GM12864 (cell line): ENCODE measurements at regions not wholly inside any gene's neighbourhood (a gene's known extent, or its start where the extent isn't known, plus 50 kb on each side); places are given as distances from the start of the nearest gene placed in this dataset.

ENCODE experiments used
- DNase-seq: peaks from one replicate; pipeline ENCODE4 v3.0.0-alpha.2; 2011; ENCODE audit warnings: low read depth
- H3K4me3 ChIP-seq: 2 replicates; pipeline ENCODE4 v1.5.1; 2011; ENCODE audit warnings: mild to moderate bottlenecking, low read depth, low read length, control low read depth
- CTCF ChIP-seq: IDR thresholded peaks from 2 replicates; pipeline ENCODE4 v1.5.1; 2011; ENCODE audit warnings: low read depth, mild to moderate bottlenecking, moderate library complexity, low read length, control low read depth, inconsistent platforms; ENCODE audit errors: missing control alignments

- no peak for DNase-seq
- TF ChIP-seq CTCF, result no peak
- no peak overlapping the region for H3K4me3 ChIP-seq
These were observed 99.4 kb upstream of the DRD2 start for GRCh38 chr11:113574586-113574985.

GRCh38 chr11:113574171-113574570 is 99.0 kb upstream of the DRD2 start:
- TF ChIP-seq CTCF, result no peak
- DNase-seq, result no peak
- H3K4me3 ChIP-seq, result no peak overlapping the region

GRCh38 chr11:113572136-113572735 is 97.0 kb upstream of the DRD2 start:
- no peak overlapping the region for H3K4me3 ChIP-seq
- no peak for DNase-seq
- no peak for TF ChIP-seq CTCF

- no peak for DNase-seq
- TF ChIP-seq CTCF, result no peak
- H3K4me3 ChIP-seq, result no peak overlapping the region
These were observed 96.3 kb upstream of the DRD2 start for GRCh38 chr11:113571531-113571930.

GRCh38 chr11:113570906-113571305 is 95.7 kb upstream of the DRD2 start:
- no peak for DNase-seq
- H3K4me3 ChIP-seq, result no peak overlapping the region
- no peak for TF ChIP-seq CTCF

GRCh38 chr11:113569391-113569790 is 94.2 kb upstream of the DRD2 start:
- H3K4me3 ChIP-seq, result no peak overlapping the region
- TF ChIP-seq CTCF, result no peak
- DNase-seq, result no peak

GRCh38 chr11:113568566-113568965 is 93.4 kb upstream of the DRD2 start:
- DNase-seq, result no peak
- TF ChIP-seq CTCF, result no peak
- H3K4me3 ChIP-seq, result no peak overlapping the region
